SK-N-SH (cell line): ENCODE measurements at regions not wholly inside any gene's neighbourhood (a gene's known extent, or its start where the extent isn't known, plus 50 kb on each side); places are given as distances from the start of the nearest gene placed in this dataset.

Source experiments
- CTCF ChIA-PET: fragments of 300-600, 350-600 bp; formaldehyde crosslinking; extraction: SDS; loops from one replicate; lab custom pipeline; 2021; lab: Yijun Ruan, JAX
- POLR2A ChIA-PET: fragments of 350-600 bp; sonication (Branson Sonifier 250); formaldehyde crosslinking; extraction: SDS; loops from one replicate; lab custom pipeline; 2020; ENCODE audit warnings: antibody characterized with exemption, inconsistent platforms; lab: Yijun Ruan, JAX
- DNase-seq: peaks from one replicate; pipeline ENCODE4 v3.0.0; 2012
- H2AFZ ChIP-seq: fragments of 200-600 bp; sonication (generic); 2 replicates; pipeline ENCODE4 v1.8.1; 2016; ENCODE audit warnings: antibody characterized with exemption, mild to moderate bottlenecking, low read depth
- H3F3A ChIP-seq: fragments of 200-600 bp; sonication (generic); replicated peaks from 2 replicates; pipeline ENCODE3; 2016; ENCODE audit warnings: antibody characterized with exemption, mild to moderate bottlenecking; ENCODE audit not compliant: insufficient read depth
- H3K27ac ChIP-seq, 2 experiments: fragments of 200-500 bp in 1 of 2; fragments of 200-600 bp in 1 of 2; sonication (Bioruptor generic) in 1 of 2; sonication (generic), shearing (Covaris generic) in 1 of 2; 2 replicates each; pipeline versions ENCODE4 v1.5.1 to v1.6.1; 2014 to 2016; ENCODE audit warnings: low read depth in 2 of 2, inconsistent platforms in 1 of 2, low read length in 1 of 2, mild to moderate bottlenecking in 1 of 2, mixed read lengths in 1 of 2
- H3K27me3 ChIP-seq: fragments of 200-600 bp; sonication (generic), shearing (Covaris generic); 2 replicates; pipeline ENCODE4 v1.6.1; 2016; ENCODE audit warnings: mixed run types; ENCODE audit not compliant: insufficient read depth
- H3K36me3 ChIP-seq, 2 experiments: fragments of 200-500 bp in 1 of 2; fragments of 200-600 bp in 1 of 2; sonication (Bioruptor generic) in 1 of 2; sonication (generic) in 1 of 2; replicated peaks in 1 of 2; 2 replicates each; pipeline versions ENCODE3 to v1.5.1; 2014 to 2016; ENCODE audit warnings: low read length in 1 of 2, mild to moderate bottlenecking in 1 of 2; ENCODE audit not compliant: insufficient read depth in 2 of 2, control insufficient read depth in 1 of 2
- H3K4me1 ChIP-seq, 2 experiments: fragments of 200-500 bp in 1 of 2; fragments of 200-600 bp in 1 of 2; sonication (Bioruptor generic) in 1 of 2; sonication (generic), shearing (Covaris generic) in 1 of 2; 2 replicates each; pipeline versions ENCODE4 v1.5.1 to v1.6.1; 2014 to 2016; ENCODE audit warnings: low read depth in 1 of 2, low read length in 1 of 2, mixed run types in 1 of 2; ENCODE audit not compliant: insufficient read depth in 2 of 2, control insufficient read depth in 1 of 2
- H3K4me2 ChIP-seq: fragments of 200-600 bp; sonication (generic), shearing (Covaris generic); 2 replicates; pipeline ENCODE4 v1.6.1; 2017; ENCODE audit warnings: mixed run types
- H3K4me3 ChIP-seq, 2 experiments: fragments of 200-500 bp in 1 of 2; fragments of 200-600 bp in 1 of 2; sonication (Bioruptor generic) in 1 of 2; sonication (generic), shearing (Covaris generic) in 1 of 2; 2 replicates each; pipeline versions ENCODE4 v1.5.1 to v1.8.1; 2014 to 2016; ENCODE audit warnings: low read depth in 2 of 2, inconsistent platforms in 1 of 2, low read length in 1 of 2, mild to moderate bottlenecking in 1 of 2, mixed read lengths in 1 of 2, moderate library complexity in 1 of 2
- H3K79me2 ChIP-seq: fragments of 200-600 bp; sonication (generic); 2 replicates; pipeline ENCODE4 v1.8.1; 2017; ENCODE audit warnings: mild to moderate bottlenecking; ENCODE audit not compliant: insufficient read depth
- H3K9ac ChIP-seq: fragments of 200-600 bp; sonication (generic); 2 replicates; pipeline ENCODE4 v1.6.1; 2017; ENCODE audit warnings: mixed run types
- H3K9me2 ChIP-seq: fragments of 200-600 bp; sonication (generic); 2 replicates; pipeline ENCODE4 v1.6.1; 2017; ENCODE audit warnings: mixed run types
- H3K9me3 ChIP-seq: fragments of 200-600 bp; sonication (generic); 2 replicates; pipeline ENCODE4 v1.6.1; 2017; ENCODE audit warnings: mixed run types, mild to moderate bottlenecking, moderate library complexity
- H4K20me1 ChIP-seq: fragments of 200-600 bp; sonication (generic); 2 replicates; pipeline ENCODE4 v1.6.1; 2017; ENCODE audit warnings: mild to moderate bottlenecking, mixed run types; ENCODE audit not compliant: insufficient read depth
- EZH2phosphoT487 ChIP-seq: fragments of 200-600 bp; sonication (generic); IDR thresholded peaks from 2 replicates; pipeline ENCODE4 v1.6.1; 2017; ENCODE audit warnings: low read depth, mixed run types, mild to moderate bottlenecking, antibody characterized with exemption, moderate library complexity, borderline replicate concordance
- FOXM1 ChIP-seq: IDR thresholded peaks from 2 replicates; pipeline ENCODE4 v1.4.0; 2012; ENCODE audit warnings: low read depth, mild to moderate bottlenecking
- GABPA ChIP-seq: IDR thresholded peaks from 2 replicates; pipeline ENCODE4 v1.4.0; 2012; ENCODE audit warnings: low read depth, mild to moderate bottlenecking
- GATA2 ChIP-seq: sonication (generic); formaldehyde crosslinking; IDR thresholded peaks from 2 replicates; pipeline ENCODE4 v1.5.0; 2020; ENCODE audit warnings: mild to moderate bottlenecking, missing genetic modification reagents
- MAX ChIP-seq: IDR thresholded peaks from 2 replicates; pipeline ENCODE4 v1.4.0; 2012; ENCODE audit warnings: low read depth
- MEF2A ChIP-seq: IDR thresholded peaks from 2 replicates; pipeline ENCODE4 v1.4.0; 2012; ENCODE audit warnings: low read depth, borderline replicate concordance
- MXI1 ChIP-seq: IDR thresholded peaks from 2 replicates; pipeline ENCODE4 v1.6.1; 2012; ENCODE audit warnings: mild to moderate bottlenecking, low read depth, low read length, improper control_type of control experiment
- NFIC ChIP-seq: IDR thresholded peaks from 2 replicates; pipeline ENCODE4 v1.4.0; 2012; ENCODE audit warnings: borderline replicate concordance
- NRF1 ChIP-seq: IDR thresholded peaks from 2 replicates; pipeline ENCODE4 v1.6.1; 2012; ENCODE audit warnings: low read depth, mild to moderate bottlenecking, low read length
- PBX3 ChIP-seq: IDR thresholded peaks from 2 replicates; pipeline ENCODE4; 2012
- POLR2AphosphoS5 ChIP-seq: IDR thresholded peaks from 2 replicates; pipeline ENCODE4 v1.6.1; 2012; ENCODE audit warnings: low read depth, low read length
- RFX5 ChIP-seq: IDR thresholded peaks from 2 replicates; pipeline ENCODE4 v1.6.1; 2012; ENCODE audit warnings: mild to moderate bottlenecking, improper control_type of control experiment, low read length
- SIN3A ChIP-seq: IDR thresholded peaks from 2 replicates; pipeline ENCODE4 v1.6.1; 2012; ENCODE audit warnings: low read depth, mild to moderate bottlenecking, low read length, moderate library complexity, borderline replicate concordance
- SMC3 ChIP-seq: IDR thresholded peaks from 2 replicates; pipeline ENCODE4 v1.6.1; 2012; ENCODE audit warnings: low read depth, low read length, improper control_type of control experiment
- TCF12 ChIP-seq: IDR thresholded peaks from 2 replicates; pipeline ENCODE4 v1.4.0; 2012
- WGBS: methylation state at CpG from one replicate; pipeline ENCODE4 v1.1.6; 2017; ENCODE audit warnings: low lambda C conversion rate; 5-methylcytosine and 5-hydroxymethylcytosine counted together
- TF ChIP-seq, protein P1 (sequence below): IDR thresholded peaks from 2 replicates; pipeline ENCODE4 v1.4.0; 2012; ENCODE audit warnings: low read depth, borderline replicate concordance

DNA sequence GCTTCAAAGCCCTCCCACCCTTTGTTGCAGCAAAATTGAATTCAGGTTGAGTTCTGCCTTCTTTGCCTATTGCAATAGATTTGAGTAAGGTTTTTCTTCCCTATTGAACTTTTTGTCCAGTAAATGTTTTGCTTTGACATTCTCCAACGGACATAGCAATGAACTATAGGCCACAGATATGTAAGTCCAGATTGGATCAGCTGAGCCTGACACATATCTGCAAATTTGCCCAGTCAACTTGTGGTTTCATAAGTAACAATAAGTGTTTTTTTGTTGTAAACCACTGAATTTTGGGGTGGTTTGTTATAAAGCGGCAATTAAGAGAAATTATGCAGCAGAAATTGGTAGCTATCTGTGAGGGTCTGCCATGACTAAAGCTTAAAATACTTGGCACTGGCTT lies 332.1 kb upstream of the SORCS1 start:
- no peaks in the 10 kb centered on the region for H3K9me2 ChIP-seq
- no peaks in the 10 kb centered on the region for H3K9me3 ChIP-seq
- no peak overlapping the region for H3K9ac ChIP-seq
- H4K20me1 ChIP-seq, result no peaks in the 10 kb centered on the region
- no peak for DNase-seq
- ChIA-PET POLR2A (no interaction called here), CTCF (no interaction called here)
- H3K4me1 ChIP-seq, result peaks cover 4% of the 10 kb centered on the region in 2 experiments; a peak in 2 of 4 replicates
- no peak overlapping the region for H3K4me2 ChIP-seq
- 0 out of 2 replicates have a peak overlapping the region, but pooled peaks have one; percentile 27 for H2AFZ ChIP-seq
- no peaks in the 10 kb centered on the region for H3K79me2 ChIP-seq
- no peak overlapping the region for H3K4me3 ChIP-seq
- peak overlapping the region; percentile 39 to 50; a peak in 2 of 4 replicates for H3K27ac ChIP-seq
- H3K27me3 ChIP-seq, result no peaks in the 10 kb centered on the region
- peaks cover 4% of the 10 kb centered on the region for H3F3A ChIP-seq
- 14% methylated on average over 2 of the region's 2 CpGs for WGBS
- H3K36me3 ChIP-seq, result no peaks in the 10 kb centered on the region
- no peak for TF ChIP-seq PBX3
- TF ChIP-seq MXI1, result no peak
- no peak for TF ChIP-seq TCF12
- no peak for TF ChIP-seq NRF1
- no peak for TF ChIP-seq POLR2AphosphoS5
- no peak for TF ChIP-seq SIN3A
- TF ChIP-seq GATA2 (CRISPR knock-in tag), result no peak

- H3K27me3 ChIP-seq, result no peaks in the 10 kb centered on the region
- TF ChIP-seq FOXM1 (no peak), NFIC (no peak), PBX3 (no peak), SMC3 (no peak), MEF2A (no peak), TCF12 (no peak), NRF1 (no peak), MAX (no peak), POLR2AphosphoS5 (no peak), RFX5 (no peak), GABPA (no peak), EZH2phosphoT487 (no peak)
- TF ChIP-seq, protein P1, sequence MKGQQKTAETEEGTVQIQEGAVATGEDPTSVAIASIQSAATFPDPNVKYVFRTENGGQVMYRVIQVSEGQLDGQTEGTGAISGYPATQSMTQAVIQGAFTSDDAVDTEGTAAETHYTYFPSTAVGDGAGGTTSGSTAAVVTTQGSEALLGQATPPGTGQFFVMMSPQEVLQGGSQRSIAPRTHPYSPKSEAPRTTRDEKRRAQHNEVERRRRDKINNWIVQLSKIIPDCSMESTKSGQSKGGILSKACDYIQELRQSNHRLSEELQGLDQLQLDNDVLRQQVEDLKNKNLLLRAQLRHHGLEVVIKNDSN, result no peak
- TF ChIP-seq, all 33 proteins: peak for 0
- H3K4me2 ChIP-seq, result no peak overlapping the region
- no peak for DNase-seq
- no peak overlapping the region for H3K27ac ChIP-seq
- H3K79me2 ChIP-seq, result no peaks in the 10 kb centered on the region
- no peaks in the 10 kb centered on the region for H3K9me3 ChIP-seq
- no peaks in the 10 kb centered on the region for H4K20me1 ChIP-seq
- no peaks in the 10 kb centered on the region for H3K36me3 ChIP-seq
- WGBS, result 27% methylated on average over 1 of the region's 1 CpG
- ChIA-PET CTCF (no interaction called here), POLR2A (no interaction called here)
- H2AFZ ChIP-seq, result no peak overlapping the region
- peaks cover 4% of the 10 kb centered on the region for H3F3A ChIP-seq
- H3K9ac ChIP-seq, result no peak overlapping the region
- H3K9me2 ChIP-seq, result no peaks in the 10 kb centered on the region
- no peak overlapping the region for H3K4me3 ChIP-seq
- peaks cover 0 to 4% of the 10 kb centered on the region in 2 experiments; a peak in 1 of 4 replicates for H3K4me1 ChIP-seq
These were observed 327.9 kb upstream of the SORCS1 start for GRCh38 chr10:107492389-107492788.
